SH-SY5Y (cell line): ENCODE measurements at regions not wholly inside any gene's neighbourhood (a gene's known extent, or its start where the extent isn't known, plus 50 kb on each side); places are given as distances from the start of the nearest gene placed in this dataset.

ENCODE experiments used
- GATA2 ChIP-seq: IDR thresholded peaks from 2 replicates; pipeline ENCODE4 v1.6.1; 2011; ENCODE audit warnings: mild to moderate bottlenecking, low read depth, low read length
- GATA3 ChIP-seq: IDR thresholded peaks from 2 replicates; pipeline ENCODE4 v1.6.1; 2011; ENCODE audit warnings: low read depth, mild to moderate bottlenecking, low read length, moderate library complexity

DNA sequence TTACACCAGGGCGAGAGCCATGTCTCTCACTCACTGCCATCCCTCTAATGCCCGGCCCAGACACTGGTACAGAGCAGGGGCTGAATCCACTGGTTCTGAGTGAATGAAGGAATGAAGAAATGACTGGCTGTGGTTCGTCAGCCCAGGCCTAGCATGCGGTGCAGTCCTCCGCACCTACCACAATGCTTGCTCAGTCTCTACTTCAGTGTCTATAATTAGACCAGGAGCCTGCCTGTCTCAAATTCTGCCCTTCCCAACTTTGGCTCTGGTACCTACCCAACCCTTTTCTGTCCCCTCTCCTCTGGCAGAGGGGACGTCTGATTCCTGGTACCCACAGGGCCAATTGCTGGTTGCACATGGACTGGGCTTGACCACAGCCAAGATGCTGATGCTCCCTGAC is 118.2 kb upstream of the GRIK3 start:
- TF ChIP-seq GATA2 (no peak), GATA3 (no peak)
